ENCODE measurements at regions not wholly inside any gene's neighbourhood (a gene's known extent, or its start where the extent isn't known, plus 50 kb on each side); places are given as distances from the start of the nearest gene placed in this dataset.

GRCh38 chr18:2082676-2083075 is 488.6 kb downstream of the METTL4 start:
- DNase-seq, result no peak

- DNase-seq, result no peak
Measured at GRCh38 chr18:2083691-2084090, 487.6 kb downstream of the METTL4 start.

- DNase-seq, result no peak
Measured at GRCh38 chr18:2086439-2086838, 484.9 kb downstream of the METTL4 start.

GRCh38 chr18:2087877-2088673 is 483.2 kb downstream of the METTL4 start:
- DNase-seq, result no peak

- no peak for DNase-seq
Measured at GRCh38 chr18:2089396-2089795, 481.9 kb downstream of the METTL4 start.

GRCh38 chr18:2091937-2092336 is 479.4 kb downstream of the METTL4 start:
- no peak for DNase-seq

- no peak for DNase-seq
Measured at GRCh38 chr18:2096551-2096950, 474.8 kb downstream of the METTL4 start.

- no peak for DNase-seq
Measured at GRCh38 chr18:2100694-2101213, 470.6 kb downstream of the METTL4 start.

GRCh38 chr18:2102022-2102421 is 469.3 kb downstream of the METTL4 start:
- DNase-seq, result no peak

- no peak for DNase-seq
Measured at GRCh38 chr18:2103299-2103698, 468.0 kb downstream of the METTL4 start.

GRCh38 chr18:2104620-2105462 is 466.5 kb downstream of the METTL4 start:
- DNase-seq, result peak; percentile 3

- no peak for DNase-seq
Measured at GRCh38 chr18:2108591-2108990, 462.7 kb downstream of the METTL4 start.

GRCh38 chr18:2111456-2111855 is 459.8 kb downstream of the METTL4 start:
- no peak for DNase-seq

- DNase-seq, result no peak
Measured at GRCh38 chr18:2112435-2113045, 458.8 kb downstream of the METTL4 start.

- no peak for DNase-seq
Measured at GRCh38 chr18:2114289-2114688, 457.0 kb downstream of the METTL4 start.

- no peak for DNase-seq
Measured at GRCh38 chr18:2114765-2115164, 456.5 kb downstream of the METTL4 start.

- DNase-seq, result no peak
Measured at GRCh38 chr18:2121224-2121623, 450.1 kb downstream of the METTL4 start.

GRCh38 chr18:2123077-2123476 is 448.2 kb downstream of the METTL4 start:
- no peak for DNase-seq

GRCh38 chr18:2134364-2134763 is 436.9 kb downstream of the METTL4 start:
- DNase-seq, result no peak

- DNase-seq, result no peak
Measured at GRCh38 chr18:2135309-2135708, 436.0 kb downstream of the METTL4 start.

- DNase-seq, result no peak
Measured at GRCh38 chr18:2138552-2138951, 432.8 kb downstream of the METTL4 start.

GRCh38 chr18:2139691-2140090 is 431.6 kb downstream of the METTL4 start:
- DNase-seq, result no peak

GRCh38 chr18:2143636-2144035 is 427.7 kb downstream of the METTL4 start:
- no peak for DNase-seq

GRCh38 chr18:2144811-2145210 is 426.5 kb downstream of the METTL4 start:
- DNase-seq, result no peak

Measured in NCI-H1436 (cell line).